K562 (cell line): ENCODE measurements at regions not wholly inside any gene's neighbourhood (a gene's known extent, or its start where the extent isn't known, plus 50 kb on each side); places are given as distances from the start of the nearest gene placed in this dataset.

Experiments used
- ATF7 ChIP-seq: fragments of 450-650 bp; IDR thresholded peaks from 2 replicates; pipeline ENCODE4 v1.7.1; 2014; ENCODE audit warnings: mild to moderate bottlenecking, moderate library complexity
- CTCF ChIP-seq, 3 experiments: IDR thresholded peaks in 2 of 3; conservative IDR thresholded peaks in 1 of 3; 2 replicates each; pipeline ENCODE4 v1.5.1; 2011 to 2012; ENCODE audit warnings: low read length in 3 of 3, mild to moderate bottlenecking in 3 of 3, control low read depth in 2 of 3, improper control_type of control experiment in 1 of 3, inconsistent platforms in 1 of 3, low read depth in 1 of 3, mixed read lengths in 1 of 3, moderate library complexity in 1 of 3; ENCODE audit not compliant: insufficient read depth in 2 of 3
- FOXK1 ChIP-seq: sonication (generic); formaldehyde crosslinking; IDR thresholded peaks from 2 replicates; pipeline ENCODE4 v1.8.0; 2022; ENCODE audit warnings: missing genetic modification reagents, mild to moderate bottlenecking, borderline replicate concordance
- HDAC8 ChIP-seq: fragments of 450-650 bp; IDR thresholded peaks from 2 replicates; pipeline ENCODE4 v1.6.1; 2016; ENCODE audit warnings: mild to moderate bottlenecking, missing genetic modification characterization, moderate library complexity, missing compliant biosample characterization
- NFE2L1 ChIP-seq: fragments of 450-650 bp; IDR thresholded peaks from 2 replicates; pipeline ENCODE4 v1.6.1; 2016; ENCODE audit warnings: missing genetic modification characterization, low read depth, mild to moderate bottlenecking, missing compliant biosample characterization, moderate library complexity, borderline replicate concordance
- PML ChIP-seq: IDR thresholded peaks from 2 replicates; pipeline ENCODE4 v1.6.1; 2012; ENCODE audit warnings: low read length, inconsistent platforms
- PRDM10 ChIP-seq: fragments of 450-650 bp; IDR thresholded peaks from 2 replicates; pipeline ENCODE4 v1.6.1; 2018; ENCODE audit not compliant: partially characterized antibody
- SIX5 ChIP-seq, 2 experiments: IDR thresholded peaks; 2 replicates each; pipeline ENCODE4 v1.6.1; 2011; ENCODE audit warnings: low read length in 2 of 2, borderline replicate concordance in 1 of 2, low read depth in 1 of 2, mild to moderate bottlenecking in 1 of 2, moderate library complexity in 1 of 2; ENCODE audit not compliant: insufficient read depth in 1 of 2
- SMAD1 ChIP-seq: fragments of 150-350 bp; IDR thresholded peaks from 2 replicates; pipeline ENCODE4 v1.6.1; 2014; ENCODE audit warnings: low read length, low read depth; ENCODE audit not compliant: partially characterized antibody
- STAT5B ChIP-seq: fragments of 250-450 bp; sonication (Bioruptor Pico); IDR thresholded peaks from 2 replicates; pipeline ENCODE4 v1.8.0; 2021; ENCODE audit warnings: mild to moderate bottlenecking, inconsistent platforms
- TAF1 ChIP-seq: IDR thresholded peaks from 2 replicates; pipeline ENCODE4 v1.6.1; 2011; ENCODE audit warnings: mild to moderate bottlenecking, low read length, moderate library complexity; ENCODE audit not compliant: insufficient read depth, control insufficient read depth, severe bottlenecking; ENCODE audit errors: extremely low read depth
- ZNF431 ChIP-seq: sonication (generic); formaldehyde crosslinking; IDR thresholded peaks from 2 replicates; pipeline ENCODE4 v1.8.0; 2022; ENCODE audit warnings: mild to moderate bottlenecking, missing genetic modification reagents

GRCh38 chr2:236366049-236366387 lies 101.8 kb upstream of the ASB18 start:
- TF ChIP-seq FOXK1 (CRISPR knock-in tag) (no peak), NFE2L1 (no peak), ZNF431 (CRISPR knock-in tag) (no peak), HDAC8 (tag) (no peak), STAT5B (CRISPR knock-in tag) (no peak), SIX5 (IDR thresholded peaks at IDR 0.05; ENCODE audit: borderline replicate concordance in 1 of 2, insufficient read depth in 1 of 2, low read depth in 1 of 2, low read length in 2 of 2) (no peak), TAF1 (no peak), PRDM10 (no peak), CTCF (IDR thresholded peaks at IDR 0.05 in 2 of 3, conservative IDR thresholded peaks at IDR 0.05 in 1 of 3; ENCODE audit: insufficient read depth in 2 of 3, low read depth in 1 of 3, low read length in 3 of 3) (no peak), ATF7 (no peak), SMAD1 (no peak), PML (no peak)
